ENCODE measurements at regions not wholly inside any gene's neighbourhood (a gene's known extent, or its start where the extent isn't known, plus 50 kb on each side); places are given as distances from the start of the nearest gene placed in this dataset.

DNA sequence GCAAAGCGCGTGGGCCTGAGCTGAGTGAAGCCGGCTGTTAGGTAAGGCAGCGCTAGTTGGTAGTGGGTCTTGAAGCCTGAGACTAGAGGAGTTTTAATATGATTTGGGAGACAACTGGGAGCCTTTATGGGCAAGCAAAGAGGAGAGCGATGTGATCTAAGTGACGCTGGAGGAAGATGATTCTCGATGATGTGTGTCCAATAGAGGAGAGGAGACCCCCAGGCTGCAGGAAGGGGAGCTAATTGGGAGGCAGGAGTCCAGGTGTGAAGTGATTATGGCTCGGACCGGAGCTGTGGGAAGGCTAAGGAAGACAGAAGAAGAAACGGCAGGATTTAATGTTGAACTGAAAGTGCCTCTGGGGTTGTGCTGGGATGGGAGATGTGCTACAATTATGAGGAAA lies 482.9 kb upstream of the KIF2A start:
- TF ChIP-seq, protein P1, sequence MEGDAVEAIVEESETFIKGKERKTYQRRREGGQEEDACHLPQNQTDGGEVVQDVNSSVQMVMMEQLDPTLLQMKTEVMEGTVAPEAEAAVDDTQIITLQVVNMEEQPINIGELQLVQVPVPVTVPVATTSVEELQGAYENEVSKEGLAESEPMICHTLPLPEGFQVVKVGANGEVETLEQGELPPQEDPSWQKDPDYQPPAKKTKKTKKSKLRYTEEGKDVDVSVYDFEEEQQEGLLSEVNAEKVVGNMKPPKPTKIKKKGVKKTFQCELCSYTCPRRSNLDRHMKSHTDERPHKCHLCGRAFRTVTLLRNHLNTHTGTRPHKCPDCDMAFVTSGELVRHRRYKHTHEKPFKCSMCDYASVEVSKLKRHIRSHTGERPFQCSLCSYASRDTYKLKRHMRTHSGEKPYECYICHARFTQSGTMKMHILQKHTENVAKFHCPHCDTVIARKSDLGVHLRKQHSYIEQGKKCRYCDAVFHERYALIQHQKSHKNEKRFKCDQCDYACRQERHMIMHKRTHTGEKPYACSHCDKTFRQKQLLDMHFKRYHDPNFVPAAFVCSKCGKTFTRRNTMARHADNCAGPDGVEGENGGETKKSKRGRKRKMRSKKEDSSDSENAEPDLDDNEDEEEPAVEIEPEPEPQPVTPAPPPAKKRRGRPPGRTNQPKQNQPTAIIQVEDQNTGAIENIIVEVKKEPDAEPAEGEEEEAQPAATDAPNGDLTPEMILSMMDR (IDR thresholded peaks at IDR 0.05) = no peak
- no peak for TF ChIP-seq POLR2A (IDR thresholded peaks at IDR 0.05)
